HG03103 (cell line): ENCODE measurements at regions not wholly inside any gene's neighbourhood (a gene's known extent, or its start where the extent isn't known, plus 50 kb on each side); places are given as distances from the start of the nearest gene placed in this dataset.

Experiments
- ATAC-seq: cut with Tn5 transposase; IDR thresholded peaks from one replicate; pipeline ENCODE4 v1.9.1; 2021; ENCODE audit warnings: low read depth; ENCODE audit not compliant: unreplicated experiment

- no peak for ATAC-seq
Measured at GRCh38 chr20:11777387-11778205, 140.1 kb upstream of the BTBD3 start.

GRCh38 chr20:11778206-11778570 lies 139.5 kb upstream of the BTBD3 start:
- ATAC-seq: no peak

GRCh38 chr20:11780765-11781369 lies 136.8 kb upstream of the BTBD3 start:
- no peak for ATAC-seq

GRCh38 chr20:11783102-11783850 lies 134.4 kb upstream of the BTBD3 start:
- no peak for ATAC-seq

GRCh38 chr20:11785885-11786507 lies 131.7 kb upstream of the BTBD3 start:
- no peak for ATAC-seq

- no peak for ATAC-seq
Measured at GRCh38 chr20:11790046-11790445, 127.6 kb upstream of the BTBD3 start.

- ATAC-seq: no peak
Measured at GRCh38 chr20:11791316-11791715, 126.4 kb upstream of the BTBD3 start.

GRCh38 chr20:11791835-11792567 lies 125.7 kb upstream of the BTBD3 start:
- ATAC-seq: no peak

GRCh38 chr20:11792568-11792953 lies 125.1 kb upstream of the BTBD3 start:
- no peak for ATAC-seq

- no peak for ATAC-seq
Measured at GRCh38 chr20:11794525-11794924, 123.2 kb upstream of the BTBD3 start.

- ATAC-seq: no peak
Measured at GRCh38 chr20:11795071-11795615, 122.5 kb upstream of the BTBD3 start.

- no peak for ATAC-seq
Measured at GRCh38 chr20:11796026-11796425, 121.7 kb upstream of the BTBD3 start.

- ATAC-seq: no peak
Measured at GRCh38 chr20:11797156-11797555, 120.5 kb upstream of the BTBD3 start.

- no peak for ATAC-seq
Measured at GRCh38 chr20:11799281-11799684, 118.4 kb upstream of the BTBD3 start.

- ATAC-seq: no peak
Measured at GRCh38 chr20:11807054-11808048, 110.3 kb upstream of the BTBD3 start.

- ATAC-seq: no peak
Measured at GRCh38 chr20:11808841-11809240, 108.9 kb upstream of the BTBD3 start.

- ATAC-seq: no peak
Measured at GRCh38 chr20:11810311-11811083, 107.2 kb upstream of the BTBD3 start.
